KMS-11 (cell line): ENCODE measurements at regions not wholly inside any gene's neighbourhood (a gene's known extent, or its start where the extent isn't known, plus 50 kb on each side); places are given as distances from the start of the nearest gene placed in this dataset.

Experiments
- H2AFZ ChIP-seq: fragments of 200-600 bp; sonication (generic); 2 replicates; pipeline ENCODE4 v1.6.1; 2016; ENCODE audit warnings: antibody characterized with exemption, mixed run types, low read depth
- H3K27ac ChIP-seq: fragments of 200-600 bp; sonication (generic); 2 replicates; pipeline ENCODE4 v1.6.1; 2016; ENCODE audit warnings: mild to moderate bottlenecking, mixed run types
- H3K27me3 ChIP-seq: fragments of 200-600 bp; sonication (generic); 2 replicates; pipeline ENCODE4 v1.6.1; 2017; ENCODE audit warnings: mild to moderate bottlenecking, low read depth, mixed run types, moderate library complexity; ENCODE audit not compliant: insufficient read depth
- H3K36me3 ChIP-seq: fragments of 200-600 bp; sonication (generic); 2 replicates; pipeline ENCODE4 v1.6.1; 2017; ENCODE audit warnings: mild to moderate bottlenecking, mixed run types; ENCODE audit not compliant: insufficient read depth
- H3K4me1 ChIP-seq: fragments of 200-600 bp; sonication (generic); 2 replicates; pipeline ENCODE4 v1.6.1; 2016; ENCODE audit warnings: mild to moderate bottlenecking, low read depth, mixed run types; ENCODE audit not compliant: poor library complexity, severe bottlenecking
- H3K4me2 ChIP-seq: fragments of 200-600 bp; sonication (generic); 2 replicates; pipeline ENCODE4 v1.7.0; 2016; ENCODE audit warnings: mild to moderate bottlenecking, mixed run types
- H3K4me3 ChIP-seq: fragments of 200-600 bp; sonication (generic); IDR thresholded peaks from 2 replicates; pipeline ENCODE4 v1.6.1; 2017; ENCODE audit warnings: low read depth, low read length, mixed read lengths; ENCODE audit not compliant: insufficient read depth
- H3K79me2 ChIP-seq: fragments of 200-600 bp; sonication (generic); 2 replicates; pipeline ENCODE4 v1.6.1; 2016; ENCODE audit warnings: low read depth, mixed run types; ENCODE audit not compliant: insufficient read depth
- H3K9ac ChIP-seq: fragments of 200-600 bp; sonication (generic); 2 replicates; pipeline ENCODE4 v1.6.1; 2016; ENCODE audit warnings: mild to moderate bottlenecking, mixed run types
- H4K20me1 ChIP-seq: fragments of 200-600 bp; sonication (generic); 2 replicates; pipeline ENCODE4 v1.6.1; 2016; ENCODE audit warnings: mild to moderate bottlenecking, mixed run types; ENCODE audit not compliant: insufficient read depth
- CTCF ChIP-seq: fragments of 200-600 bp; sonication (generic); conservative IDR thresholded peaks from 2 replicates; pipeline ENCODE4 v1.6.1; 2017; ENCODE audit warnings: low read depth, mild to moderate bottlenecking, antibody characterized with exemption, low read length, moderate library complexity, mixed read lengths

- Histone ChIP-seq H3K9ac (no peak overlapping the region), H3K36me3 (no peaks in the 10 kb centered on the region), H4K20me1 (no peaks in the 10 kb centered on the region), H3K4me1 (no peaks in the 10 kb centered on the region), H2AFZ (no peak overlapping the region), H3K4me3 (no peak overlapping the region), H3K27ac (no peak overlapping the region), H3K79me2 (no peaks in the 10 kb centered on the region), H3K27me3 (no peaks in the 10 kb centered on the region), H3K4me2 (no peak overlapping the region)
- no peak for TF ChIP-seq CTCF
Observed at GRCh38 chr15:87481126-87481525, 775.4 kb downstream of the NTRK3 start.

- Histone ChIP-seq H3K36me3 (no peaks in the 10 kb centered on the region), H3K9ac (no peak overlapping the region), H2AFZ (no peak overlapping the region), H3K27ac (no peak overlapping the region), H4K20me1 (no peaks in the 10 kb centered on the region), H3K4me3 (no peak overlapping the region), H3K4me2 (no peak overlapping the region), H3K27me3 (no peaks in the 10 kb centered on the region), H3K4me1 (no peaks in the 10 kb centered on the region), H3K79me2 (no peaks in the 10 kb centered on the region)
- TF ChIP-seq CTCF, result no peak
Observed at GRCh38 chr15:87478687-87479072, 777.9 kb downstream of the NTRK3 start.

GRCh38 chr15:87477737-87478686 is 778.5 kb downstream of the NTRK3 start:
- Histone ChIP-seq H4K20me1 (no peaks in the 10 kb centered on the region), H3K4me3 (no peak overlapping the region), H3K27me3 (no peaks in the 10 kb centered on the region), H2AFZ (no peak overlapping the region), H3K79me2 (no peaks in the 10 kb centered on the region), H3K9ac (no peak overlapping the region), H3K36me3 (no peaks in the 10 kb centered on the region), H3K27ac (no peak overlapping the region), H3K4me1 (no peaks in the 10 kb centered on the region), H3K4me2 (no peak overlapping the region)
- TF ChIP-seq CTCF, result no peak

- no peak overlapping the region for H2AFZ ChIP-seq
- no peak for TF ChIP-seq CTCF
- no peak overlapping the region for H3K9ac ChIP-seq
- H3K79me2 ChIP-seq, result no peaks in the 10 kb centered on the region
- H3K27ac ChIP-seq, result no peak overlapping the region
- no peaks in the 10 kb centered on the region for H3K27me3 ChIP-seq
- H3K36me3 ChIP-seq, result no peaks in the 10 kb centered on the region
- no peaks in the 10 kb centered on the region for H3K4me1 ChIP-seq
- no peaks in the 10 kb centered on the region for H4K20me1 ChIP-seq
- H3K4me2 ChIP-seq, result no peak overlapping the region
- H3K4me3 ChIP-seq, result no peak overlapping the region
Observed at GRCh38 chr15:87477026-87477425, 779.5 kb downstream of the NTRK3 start.
